ENCODE measurements at regions not wholly inside any gene's neighbourhood (a gene's known extent, or its start where the extent isn't known, plus 50 kb on each side); places are given as distances from the start of the nearest gene placed in this dataset.

GRCh38 chr4:35912174-35912573, 332.1 kb downstream of the ARAP2 start:
- Mint-ChIP-seq H3K27me3 (ENCODE audit: low read depth) (no peaks in the 10 kb centered on the region), H3K4me3 (no peak overlapping the region), H3K4me1 (peaks cover 10 to 12% of the 10 kb centered on the region in 2 experiments), H3K36me3 (ENCODE audit: insufficient read depth in 1 of 3, low read depth in 3 of 3) (peaks cover 0 to 4% (median 0%) of the 10 kb centered on the region in 3 experiments; a peak in 1 of 7 replicates), H3K9me3 (peaks cover 0 to 9% of the 10 kb centered on the region in 2 experiments; a peak in 2 of 5 replicates), H3K27ac (0 out of 7 replicates have a peak overlapping the region, but pooled peaks of 1 of the 3 experiments have one; percentile 16)
- no peak overlapping the region for H3K56ac ChIP-seq (ENCODE audit: insufficient read length, low read depth, low read length)
- no peak overlapping the region for H3K18ac ChIP-seq (ENCODE audit: insufficient read length, low read depth, low read length)
- H3K14ac ChIP-seq (ENCODE audit: insufficient read depth, low read length): no peak overlapping the region
- H3T11ph ChIP-seq (ENCODE audit: low read length): no peak overlapping the region
- H2AK5ac ChIP-seq (ENCODE audit: insufficient read length, low read length): no peak overlapping the region
- DNase-seq: no peak
- no peaks in the 10 kb centered on the region for H3K79me2 ChIP-seq (ENCODE audit: insufficient read depth, low read length)
- H3K79me1 ChIP-seq (ENCODE audit: insufficient read depth, low read depth, low read length, poor library complexity, severe bottlenecking): no peaks in the 10 kb centered on the region
- H3K27me3 ChIP-seq (ENCODE audit: insufficient read depth, low read length): no peaks in the 10 kb centered on the region
- H3K23me2 ChIP-seq (ENCODE audit: insufficient read length, low read depth, low read length, poor library complexity, severe bottlenecking): no peaks in the 10 kb centered on the region
- no peak overlapping the region for H2BK20ac ChIP-seq (ENCODE audit: low read depth, low read length, poor library complexity, severe bottlenecking)
- no peak overlapping the region for H2BK5ac ChIP-seq (ENCODE audit: insufficient read length, low read length)
- TF ChIP-seq, protein P1, sequence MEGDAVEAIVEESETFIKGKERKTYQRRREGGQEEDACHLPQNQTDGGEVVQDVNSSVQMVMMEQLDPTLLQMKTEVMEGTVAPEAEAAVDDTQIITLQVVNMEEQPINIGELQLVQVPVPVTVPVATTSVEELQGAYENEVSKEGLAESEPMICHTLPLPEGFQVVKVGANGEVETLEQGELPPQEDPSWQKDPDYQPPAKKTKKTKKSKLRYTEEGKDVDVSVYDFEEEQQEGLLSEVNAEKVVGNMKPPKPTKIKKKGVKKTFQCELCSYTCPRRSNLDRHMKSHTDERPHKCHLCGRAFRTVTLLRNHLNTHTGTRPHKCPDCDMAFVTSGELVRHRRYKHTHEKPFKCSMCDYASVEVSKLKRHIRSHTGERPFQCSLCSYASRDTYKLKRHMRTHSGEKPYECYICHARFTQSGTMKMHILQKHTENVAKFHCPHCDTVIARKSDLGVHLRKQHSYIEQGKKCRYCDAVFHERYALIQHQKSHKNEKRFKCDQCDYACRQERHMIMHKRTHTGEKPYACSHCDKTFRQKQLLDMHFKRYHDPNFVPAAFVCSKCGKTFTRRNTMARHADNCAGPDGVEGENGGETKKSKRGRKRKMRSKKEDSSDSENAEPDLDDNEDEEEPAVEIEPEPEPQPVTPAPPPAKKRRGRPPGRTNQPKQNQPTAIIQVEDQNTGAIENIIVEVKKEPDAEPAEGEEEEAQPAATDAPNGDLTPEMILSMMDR (conservative IDR thresholded peaks at IDR 0.05): no peak
- no peak overlapping the region for H2BK15ac ChIP-seq (ENCODE audit: low read depth, low read length)
- no peak overlapping the region for H2BK120ac ChIP-seq (ENCODE audit: low read depth, low read length, poor library complexity, severe bottlenecking)
- H3K27ac ChIP-seq (ENCODE audit: insufficient read length, low read depth, low read length): no peak overlapping the region
- H3K4ac ChIP-seq (ENCODE audit: low read depth, low read length): no peak overlapping the region
- no peak overlapping the region for H3K23ac ChIP-seq (ENCODE audit: insufficient read length, low read depth, low read length)
- H4K20me1 ChIP-seq (ENCODE audit: control insufficient read depth, insufficient read depth, insufficient read length): no peaks in the 10 kb centered on the region
- no peak overlapping the region for H4K8ac ChIP-seq (replicated peaks; ENCODE audit: insufficient read length, low read depth, low read length)
- no peak overlapping the region for H2BK12ac ChIP-seq (ENCODE audit: insufficient read length, low read depth, low read length)
- no peaks in the 10 kb centered on the region for H3K4me1 ChIP-seq (ENCODE audit: insufficient read depth, low read length)
- no peak overlapping the region for H3K9ac ChIP-seq (ENCODE audit: extremely low read depth, insufficient read length, low read length)
- H4K91ac ChIP-seq (ENCODE audit: insufficient read length, low read depth, low read length): no peak overlapping the region
- no CpG with 5 or more reads among the region's 2 CpGs for WGBS (ENCODE audit: extremely low coverage, insufficient read length, low lambda C conversion rate)
- H3K4me2 ChIP-seq (ENCODE audit: insufficient read depth, insufficient read length, low read length): no peak overlapping the region
- H4K5ac ChIP-seq (ENCODE audit: insufficient read length, low read depth, low read length): no peak overlapping the region
- H3K9me3 ChIP-seq (ENCODE audit: control insufficient read depth, low read depth, low read length): no peaks in the 10 kb centered on the region
- H2AFZ ChIP-seq (ENCODE audit: low read length): no peak overlapping the region

Data from H9 (cell line).